GM19239 (cell line): ENCODE measurements at regions not wholly inside any gene's neighbourhood (a gene's known extent, or its start where the extent isn't known, plus 50 kb on each side); places are given as distances from the start of the nearest gene placed in this dataset.
"Not testable (repeated sequence)": the region's sequence is repeated elsewhere in the genome, so short reads cannot be mapped to it uniquely, and the experiment has no call there.

ENCODE experiments used
- DNase-seq: peaks from one replicate; pipeline ENCODE4 v3.0.0; 2011; ENCODE audit warnings: low spot score; ENCODE audit not compliant: insufficient read length
- FAIRE-seq: peaks from 2 replicates; lab custom pipeline; 2011; peaks lifted over from hg19 to GRCh38; lab: Jason Lieb, UNC

DNA sequence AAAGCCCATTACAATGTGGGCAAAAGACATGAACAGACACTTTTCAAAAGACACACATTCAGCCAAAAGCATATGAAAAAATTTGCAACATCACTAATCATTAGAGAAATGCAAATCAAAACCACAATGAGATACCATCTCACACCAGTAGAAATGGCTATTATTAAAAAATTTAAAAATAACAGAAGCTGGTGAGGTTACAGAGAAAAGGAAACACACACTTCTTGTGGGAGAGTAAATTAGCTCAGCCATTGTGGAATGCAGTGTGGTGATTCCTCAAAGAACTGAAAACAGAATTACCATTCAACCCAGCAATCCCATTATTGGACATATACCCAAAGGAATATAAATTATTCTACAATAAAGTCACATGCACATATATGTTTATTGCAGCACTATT lies 585.2 kb upstream of the TUSC1 start:
- FAIRE-seq (no peak), DNase-seq (no peak)

GRCh38 chr9:26262421-26263107 lies 584.3 kb upstream of the TUSC1 start:
- FAIRE-seq: no peak
- DNase-seq: no peak

DNA sequence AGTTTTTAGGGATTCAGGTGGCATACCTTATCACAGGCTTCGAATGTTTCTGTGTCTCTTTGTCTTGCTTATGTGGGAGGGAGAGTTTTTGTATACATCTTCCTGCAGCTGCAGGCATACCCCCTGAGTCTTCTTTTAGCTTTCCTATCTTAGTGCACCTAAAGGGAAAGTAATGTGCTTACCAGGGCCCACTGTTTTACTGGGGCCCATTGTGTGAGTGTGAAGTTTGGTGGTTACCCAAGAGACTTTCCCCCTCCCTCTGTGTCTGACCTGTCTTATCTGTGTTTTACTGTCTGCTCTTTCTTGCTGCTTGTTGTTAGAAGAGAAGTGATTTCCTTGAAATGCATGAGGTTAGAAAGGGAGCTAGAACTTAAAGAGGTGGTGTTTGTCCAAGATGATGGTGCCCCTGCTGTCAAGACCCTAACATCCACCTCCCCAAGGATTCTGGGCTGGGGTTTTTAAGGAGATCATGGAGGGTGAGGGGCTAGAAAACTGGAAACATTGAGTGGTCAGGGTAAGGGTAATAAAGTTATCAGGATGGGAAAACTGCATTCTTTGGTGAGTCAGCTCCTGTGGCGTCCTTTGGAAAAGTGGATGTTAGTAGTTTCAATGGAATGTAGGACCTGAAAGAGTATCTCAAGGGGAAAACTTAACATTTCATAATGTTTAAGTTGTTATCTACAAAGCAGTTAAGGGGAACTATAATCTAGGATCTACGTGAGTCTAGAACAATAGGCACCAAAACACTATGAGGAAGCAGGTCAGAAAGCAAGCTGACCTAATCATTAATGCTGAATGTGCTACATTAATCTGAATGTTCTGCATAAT lies 583.5 kb upstream of the TUSC1 start:
- DNase-seq (no peak), FAIRE-seq (no peak)

DNA sequence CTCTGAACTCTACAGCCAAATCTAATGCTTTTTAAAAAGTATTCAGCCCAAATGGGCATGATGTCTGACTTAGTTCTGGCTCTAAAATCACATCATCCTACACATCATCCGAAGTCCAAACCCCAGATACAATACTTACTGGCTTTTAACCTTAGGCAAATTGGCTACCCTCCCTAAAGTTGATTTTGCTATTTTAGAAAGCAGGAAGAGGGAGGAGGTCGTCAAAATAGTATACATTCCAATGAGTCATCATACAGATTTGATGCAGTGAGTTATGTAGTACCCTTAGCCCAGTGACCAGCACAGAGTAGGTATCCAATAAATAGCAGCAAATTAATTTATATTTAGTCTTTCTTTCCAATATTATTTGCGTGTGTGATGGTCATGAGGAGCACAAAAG lies 582.0 kb upstream of the TUSC1 start:
- DNase-seq: no peak
- no peak for FAIRE-seq

GRCh38 chr9:26247861-26248260 lies 569.6 kb upstream of the TUSC1 start:
- DNase-seq: no peak
- FAIRE-seq: no peak

DNA sequence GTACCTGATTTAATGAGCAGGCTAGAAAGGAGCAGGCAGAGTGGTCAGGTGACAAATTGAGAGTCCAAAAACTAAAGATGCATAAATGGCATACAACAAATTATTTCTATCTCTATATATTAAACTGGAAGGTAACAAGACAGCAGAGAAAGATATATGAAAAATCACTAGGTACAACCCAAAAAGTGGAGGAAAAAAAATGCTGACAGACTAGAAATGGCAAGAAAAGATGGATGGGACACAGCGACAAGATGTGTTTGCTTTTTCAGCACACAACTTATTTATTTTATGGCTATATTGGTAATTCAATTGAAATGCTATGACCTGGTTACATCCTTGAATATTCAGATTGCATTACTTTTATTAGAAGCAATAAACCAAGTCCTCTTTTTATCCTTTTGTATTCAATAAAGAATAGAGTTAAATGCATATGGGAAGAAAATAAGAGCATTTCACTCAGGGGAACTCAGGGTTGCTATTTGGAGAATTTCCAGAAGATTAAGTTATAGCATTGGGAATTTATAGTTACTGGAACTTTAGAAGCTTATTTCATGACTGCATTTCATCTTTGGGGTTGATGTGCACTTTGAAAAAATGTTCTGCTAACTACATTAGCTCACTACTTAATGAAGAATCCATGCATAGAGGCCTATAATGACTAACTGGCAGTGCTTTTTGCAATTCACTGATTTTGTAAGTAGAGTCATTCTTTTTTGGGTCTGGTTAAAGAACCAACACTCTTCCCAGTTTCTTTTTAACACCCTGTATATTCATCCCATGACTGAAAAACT lies 566.6 kb upstream of the TUSC1 start:
- no peak for FAIRE-seq
- DNase-seq: no peak

DNA sequence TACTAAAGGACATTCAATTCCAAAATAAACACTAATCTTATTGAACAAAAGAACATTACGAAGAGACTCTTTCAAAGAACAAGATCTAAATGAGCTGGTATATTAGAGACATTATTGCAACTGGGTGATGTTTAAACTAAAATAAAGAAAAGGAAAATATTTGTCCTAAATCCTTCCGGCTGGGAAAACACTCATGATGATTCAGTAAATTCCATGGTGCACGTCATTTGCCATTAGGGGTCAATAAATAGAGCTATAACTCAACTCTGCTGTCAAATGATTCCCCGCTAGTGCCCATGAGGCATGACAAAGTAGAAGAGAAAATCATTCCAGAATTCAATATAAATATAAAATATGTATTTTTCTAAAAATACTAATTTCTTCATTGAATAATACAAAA lies 565.5 kb upstream of the TUSC1 start:
- FAIRE-seq: no peak
- no peak for DNase-seq

- DNase-seq: no peak
- FAIRE-seq: no peak
Observed at GRCh38 chr9:26243029-26243697, 564.9 kb upstream of the TUSC1 start.

- no peak for FAIRE-seq
Observed at GRCh38 chr9:26240020-26240419, 561.8 kb upstream of the TUSC1 start.

GRCh38 chr9:26237256-26237655 lies 559.0 kb upstream of the TUSC1 start:
- DNase-seq (no peak), FAIRE-seq (no peak)

More at GRCh38 chr9:26240020-26240419, 561.8 kb upstream of the TUSC1 start:
- DNase-seq: no peak

DNA sequence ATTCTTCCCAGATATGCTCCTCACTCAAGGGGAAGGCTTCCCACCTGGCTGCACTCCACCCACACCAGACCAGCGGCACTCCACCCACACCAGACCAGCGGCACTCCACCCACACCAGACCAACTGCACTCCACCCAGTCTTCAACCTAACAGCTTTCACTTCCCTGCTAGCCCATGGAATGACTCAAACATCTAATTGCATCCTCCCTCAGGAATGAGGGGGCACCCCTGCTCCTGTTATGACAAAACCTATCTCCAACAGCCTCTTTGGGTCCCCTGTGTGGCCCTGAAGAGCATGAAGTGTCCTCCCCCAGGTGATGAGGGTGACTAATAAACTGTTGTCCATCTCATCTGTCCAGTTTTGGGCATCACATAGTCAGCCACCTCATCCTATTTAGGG lies 556.6 kb upstream of the TUSC1 start:
- DNase-seq: no peak
- FAIRE-seq: no peak

DNA sequence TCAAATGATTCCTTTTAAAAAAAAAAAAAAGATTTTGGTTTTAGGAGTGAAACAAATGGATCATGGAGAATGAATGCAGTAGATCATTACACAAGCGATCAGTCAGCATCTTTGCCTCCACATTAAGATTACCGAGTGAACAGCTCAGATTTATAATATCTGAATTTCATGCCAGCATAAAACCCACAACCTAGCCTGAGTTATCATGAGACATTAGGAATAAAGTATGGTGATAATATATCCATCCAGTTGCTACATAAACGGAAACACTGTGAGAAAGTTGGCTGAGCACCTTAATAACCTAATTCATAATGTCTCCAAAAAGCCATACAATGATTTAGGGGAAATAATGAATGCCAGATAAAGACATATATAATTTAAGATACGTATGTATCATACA lies 553.1 kb upstream of the TUSC1 start:
- DNase-seq: no peak
- no peak for FAIRE-seq

- no peak for DNase-seq
- no peak for FAIRE-seq
Observed at GRCh38 chr9:26229324-26230054, 551.2 kb upstream of the TUSC1 start.

GRCh38 chr9:26228273-26228672 lies 550.0 kb upstream of the TUSC1 start:
- FAIRE-seq: no peak

DNA sequence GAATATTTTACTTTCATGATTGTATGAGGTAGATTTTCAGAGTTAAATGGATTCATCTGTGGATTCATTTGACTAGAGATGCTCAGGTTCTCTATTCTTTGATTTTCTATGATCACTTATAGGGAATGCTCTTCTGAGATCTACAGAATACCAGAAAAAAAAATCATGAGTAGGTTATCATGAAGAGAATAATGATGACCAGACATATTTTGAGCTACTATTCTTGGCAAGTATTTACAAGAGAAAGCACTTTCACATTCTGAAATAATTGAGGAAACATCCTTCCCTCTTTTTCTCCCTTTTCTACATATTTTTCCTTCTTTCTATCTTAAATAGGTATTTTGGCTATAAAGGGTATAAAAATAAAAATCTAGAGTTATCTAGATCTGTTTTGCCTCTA lies 543.0 kb upstream of the TUSC1 start:
- no peak for FAIRE-seq
- DNase-seq: no peak

More at GRCh38 chr9:26228273-26228672, 550.0 kb upstream of the TUSC1 start:
- DNase-seq: no peak

DNA sequence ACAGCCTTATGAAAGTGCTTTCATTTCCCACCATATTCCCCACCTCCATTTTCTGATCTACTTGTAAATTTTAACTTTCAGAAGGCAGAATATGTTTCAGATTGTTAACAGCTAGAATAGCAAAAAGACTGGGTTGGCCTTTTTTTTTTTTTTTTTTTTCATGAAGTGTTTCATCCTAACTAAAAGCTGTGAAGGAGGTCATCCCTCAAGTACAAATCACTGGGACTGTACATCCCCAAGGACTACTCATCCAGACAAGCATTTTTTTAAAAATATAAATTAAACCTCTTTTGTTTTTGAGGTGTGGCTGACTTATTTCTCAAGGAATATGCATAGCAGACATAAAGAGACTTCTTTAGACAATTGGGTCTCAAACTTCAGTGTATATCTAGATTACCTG lies 542.1 kb upstream of the TUSC1 start:
- FAIRE-seq (no peak), DNase-seq (no peak)

- no peak for DNase-seq
- no peak for FAIRE-seq
Observed at GRCh38 chr9:26219961-26220360, 541.7 kb upstream of the TUSC1 start.

DNA sequence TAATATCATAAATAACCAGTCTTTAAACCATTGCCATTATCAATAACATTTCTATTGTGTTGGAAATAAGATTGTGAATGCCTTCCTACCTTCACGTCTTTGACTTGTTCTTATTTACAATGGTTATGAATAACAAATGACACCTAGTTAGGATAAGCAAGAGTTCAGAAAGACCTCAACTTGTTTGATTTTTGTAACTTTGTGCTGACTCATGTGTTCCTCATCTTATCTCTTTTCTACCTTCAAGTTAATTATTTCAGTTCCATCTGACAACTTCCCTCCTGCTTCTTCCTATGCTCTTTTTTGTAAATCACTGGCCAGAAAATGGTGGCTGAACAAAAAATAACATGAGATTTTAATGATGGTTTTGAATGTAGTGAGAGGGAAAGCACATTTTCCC lies 538.5 kb upstream of the TUSC1 start:
- DNase-seq (no peak), FAIRE-seq (no peak)

GRCh38 chr9:26214713-26215444 lies 536.6 kb upstream of the TUSC1 start:
- not testable (repeated sequence) for DNase-seq, FAIRE-seq
